GM13976 (cell line): ENCODE measurements at regions not wholly inside any gene's neighbourhood (a gene's known extent, or its start where the extent isn't known, plus 50 kb on each side); places are given as distances from the start of the nearest gene placed in this dataset.

ENCODE experiments used
- DNase-seq: peaks from one replicate; pipeline ENCODE4 v3.0.0; 2012; ENCODE audit warnings: low spot score
- in situ Hi-C: fragments of 300-500 bp; cut with MboI; formaldehyde crosslinking; loops from one replicate; pipeline ENCODE4 v1.12.0; 2022; ENCODE audit warnings: low sequenced_read_pairs, mixed read lengths, inconsistent platforms; ENCODE audit not compliant: unreplicated experiment
- TF ChIP-seq, protein P1 (sequence below): IDR thresholded peaks from 2 replicates; pipeline ENCODE4 v1.5.1; 2012; ENCODE audit warnings: borderline replicate concordance, mild to moderate bottlenecking; ENCODE audit not compliant: insufficient read depth; ENCODE audit errors: extremely low read depth, missing control alignments, control extremely low read depth

DNA sequence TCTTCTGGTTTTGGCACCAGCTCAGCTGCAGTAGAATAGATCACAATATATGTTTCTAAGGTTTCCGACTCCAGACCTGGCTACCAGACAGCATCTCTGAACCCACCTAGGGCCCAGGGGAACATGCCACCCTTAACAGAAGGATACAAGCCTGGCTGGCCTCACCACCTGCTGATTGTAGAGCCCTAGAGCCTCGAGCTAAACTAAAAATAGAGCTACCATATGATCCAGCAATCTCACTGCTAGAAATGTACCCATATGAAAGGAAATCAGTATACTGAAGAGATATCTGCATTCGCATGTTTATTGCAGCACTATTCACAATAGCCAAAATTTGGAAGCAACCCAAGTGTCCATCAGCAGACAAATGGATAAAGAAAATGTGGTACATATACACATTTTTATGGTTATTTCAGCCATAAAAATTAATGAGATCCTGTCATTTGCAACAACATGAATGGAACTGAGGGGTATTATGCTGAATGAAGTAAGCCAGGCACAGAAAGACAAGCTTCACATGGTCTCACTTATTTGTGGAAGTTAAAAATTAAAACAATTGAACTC lies 242.4 kb upstream of the SLC39A10 start:
- in situ Hi-C loops = no loop called here
- TF ChIP-seq, protein P1, sequence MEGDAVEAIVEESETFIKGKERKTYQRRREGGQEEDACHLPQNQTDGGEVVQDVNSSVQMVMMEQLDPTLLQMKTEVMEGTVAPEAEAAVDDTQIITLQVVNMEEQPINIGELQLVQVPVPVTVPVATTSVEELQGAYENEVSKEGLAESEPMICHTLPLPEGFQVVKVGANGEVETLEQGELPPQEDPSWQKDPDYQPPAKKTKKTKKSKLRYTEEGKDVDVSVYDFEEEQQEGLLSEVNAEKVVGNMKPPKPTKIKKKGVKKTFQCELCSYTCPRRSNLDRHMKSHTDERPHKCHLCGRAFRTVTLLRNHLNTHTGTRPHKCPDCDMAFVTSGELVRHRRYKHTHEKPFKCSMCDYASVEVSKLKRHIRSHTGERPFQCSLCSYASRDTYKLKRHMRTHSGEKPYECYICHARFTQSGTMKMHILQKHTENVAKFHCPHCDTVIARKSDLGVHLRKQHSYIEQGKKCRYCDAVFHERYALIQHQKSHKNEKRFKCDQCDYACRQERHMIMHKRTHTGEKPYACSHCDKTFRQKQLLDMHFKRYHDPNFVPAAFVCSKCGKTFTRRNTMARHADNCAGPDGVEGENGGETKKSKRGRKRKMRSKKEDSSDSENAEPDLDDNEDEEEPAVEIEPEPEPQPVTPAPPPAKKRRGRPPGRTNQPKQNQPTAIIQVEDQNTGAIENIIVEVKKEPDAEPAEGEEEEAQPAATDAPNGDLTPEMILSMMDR = no peak
- DNase-seq = no peak

DNA sequence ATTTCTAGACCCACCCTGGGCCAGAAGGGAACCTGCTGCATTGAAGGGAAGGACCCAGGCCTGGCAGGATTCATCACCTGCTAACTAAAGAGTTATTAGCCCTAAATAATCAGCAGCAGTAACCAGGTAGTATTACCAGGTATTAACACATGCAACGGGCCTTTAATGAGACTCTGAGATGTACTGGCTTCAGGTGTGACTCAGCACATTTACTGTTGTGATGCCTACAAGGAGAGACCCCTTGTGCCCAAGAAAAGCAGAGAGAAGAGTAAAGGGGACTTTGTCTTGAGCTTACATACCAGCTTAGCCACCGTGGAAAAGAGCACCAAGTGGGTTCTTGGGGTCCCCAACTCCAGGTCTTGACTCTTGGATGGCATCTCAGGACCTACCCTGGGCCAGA lies 243.1 kb upstream of the SLC39A10 start:
- DNase-seq = no peak
- in situ Hi-C loops = no loop called here
- TF ChIP-seq, protein P1 = no peak

DNA sequence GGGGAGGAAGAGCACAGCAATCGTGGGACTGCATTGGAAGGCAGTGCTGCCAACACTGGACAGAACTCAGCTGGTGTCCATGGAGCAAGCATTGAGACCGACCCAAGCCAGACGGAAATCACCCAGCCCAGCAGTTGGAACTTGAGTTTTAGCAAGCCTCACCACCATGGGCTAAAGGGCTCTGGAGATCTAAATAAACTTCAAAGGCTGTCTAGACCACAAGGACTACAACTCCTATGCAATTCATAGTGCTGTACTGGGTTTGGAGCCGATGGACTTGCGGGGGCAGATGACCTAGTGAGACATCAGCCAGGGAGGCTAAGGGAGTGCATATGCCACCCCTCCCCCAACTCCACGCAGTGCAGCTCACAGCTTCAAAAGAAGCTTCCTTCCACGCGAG lies 243.6 kb upstream of the SLC39A10 start:
- in situ Hi-C loops = no loop called here
- TF ChIP-seq, protein P1 = no peak
- no peak for DNase-seq

DNA sequence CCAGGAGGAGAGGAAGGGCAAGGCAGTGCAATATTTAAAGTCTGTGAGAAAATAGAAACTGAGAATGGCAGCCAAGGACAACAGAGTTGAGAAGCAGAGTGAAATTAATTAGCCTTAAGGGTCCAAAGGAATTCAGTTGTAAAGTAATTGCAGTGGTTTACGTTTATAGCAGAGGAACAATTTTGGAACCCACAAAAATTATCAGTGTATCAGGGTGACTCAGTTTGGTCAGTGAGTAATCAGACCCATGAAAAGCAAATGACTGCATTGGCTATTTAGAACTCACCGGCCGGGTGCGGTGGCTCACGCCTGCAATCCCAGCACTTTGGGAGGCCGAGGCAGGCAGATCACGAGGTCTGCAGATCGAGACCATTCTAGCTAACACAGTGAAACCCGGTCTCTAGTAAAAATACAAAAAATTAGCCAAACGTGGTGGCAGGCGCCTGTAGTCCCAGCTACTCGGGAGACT lies 245.8 kb upstream of the SLC39A10 start:
- in situ Hi-C loops = no loop called here
- TF ChIP-seq, protein P1 = no peak
- no peak for DNase-seq

DNA sequence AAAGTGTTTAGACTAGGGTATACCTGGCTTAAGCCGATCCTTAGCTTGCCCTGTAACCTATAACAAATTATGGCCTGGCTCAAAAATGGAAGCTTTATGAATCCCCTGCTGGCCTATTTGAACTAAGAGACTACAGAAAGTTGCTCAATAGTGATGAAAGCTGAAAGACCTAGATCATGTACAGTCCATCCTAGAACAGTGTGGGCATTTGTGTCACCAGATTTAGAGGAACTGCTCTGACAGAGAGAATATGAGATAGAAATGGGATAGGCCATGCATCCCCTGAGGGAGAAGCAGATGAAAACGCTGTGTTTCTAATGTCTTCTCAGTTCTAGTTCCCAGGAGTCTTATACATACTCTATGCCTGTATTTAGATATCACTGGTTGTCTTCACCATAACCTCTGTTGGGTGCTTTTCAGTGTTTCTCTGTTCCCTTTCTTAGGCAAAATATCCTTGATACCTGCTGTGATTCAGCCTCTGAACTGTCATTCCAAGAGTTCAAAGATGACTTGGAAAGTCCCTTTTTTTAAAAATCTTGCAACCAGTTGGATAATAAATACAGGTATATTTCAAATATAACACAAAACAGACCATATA lies 246.9 kb upstream of the SLC39A10 start:
- TF ChIP-seq, protein P1 = no peak
- in situ Hi-C loops = no loop called here
- DNase-seq = peak; percentile 22

DNA sequence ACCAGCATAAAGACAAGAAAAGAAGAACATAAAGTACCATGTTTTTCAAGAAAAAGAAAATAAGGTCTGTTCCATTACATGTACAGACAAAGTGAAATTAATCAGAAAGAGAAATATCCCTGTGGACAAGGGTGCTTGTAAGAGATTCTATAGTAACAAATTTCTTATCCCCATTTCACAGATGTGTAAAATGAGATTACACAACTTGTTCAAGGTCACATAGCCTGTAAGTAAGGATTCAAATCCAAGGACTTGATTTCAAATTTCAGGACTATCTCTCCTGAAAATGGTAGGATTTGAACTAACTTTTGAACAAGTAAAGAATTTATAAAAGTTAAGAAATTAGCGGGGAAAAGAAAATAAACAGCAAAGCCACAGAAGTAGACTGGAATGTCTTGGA lies 248.2 kb upstream of the SLC39A10 start:
- DNase-seq = no peak
- TF ChIP-seq, protein P1 = no peak
- in situ Hi-C loops = no loop called here

DNA sequence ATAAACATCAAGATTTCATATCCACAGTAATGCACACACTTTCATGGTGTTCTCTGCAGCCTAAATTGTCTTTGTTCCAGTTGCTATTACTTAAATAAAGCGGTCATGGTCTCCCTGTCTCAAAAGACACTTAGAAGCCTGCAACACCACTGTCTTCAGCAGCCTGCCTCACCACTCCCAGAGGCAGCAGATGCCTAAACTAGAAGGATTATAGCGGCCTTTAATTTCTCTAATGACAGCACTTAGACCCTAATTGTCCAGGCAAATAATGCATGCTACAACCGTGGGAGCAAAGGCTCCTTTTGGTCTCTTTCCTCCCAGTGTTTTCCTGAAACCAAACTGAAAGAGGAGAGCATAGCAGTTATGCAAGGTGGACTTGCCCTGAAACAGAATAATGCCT lies 248.8 kb upstream of the SLC39A10 start:
- no peak for DNase-seq
- in situ Hi-C loops = no loop called here
- TF ChIP-seq, protein P1 = no peak
